HEK293 (cell line): ENCODE measurements at regions not wholly inside any gene's neighbourhood (a gene's known extent, or its start where the extent isn't known, plus 50 kb on each side); places are given as distances from the start of the nearest gene placed in this dataset.

Experiments used
- CTCF ChIA-PET: fragments of 350-600 bp; formaldehyde crosslinking; extraction: SDS; loops from one replicate; lab custom pipeline; 2021; ENCODE audit warnings: antibody characterized with exemption; lab: Yijun Ruan, JAX
- POLR2A ChIA-PET: fragments of 300-600 bp; formaldehyde crosslinking; extraction: SDS; loops from one replicate; lab custom pipeline; 2020; ENCODE audit warnings: antibody characterized with exemption, inconsistent platforms; lab: Yijun Ruan, JAX
- H3K27ac ChIP-seq: fragments of 200-500 bp; sonication (Bioruptor generic); 2 replicates; pipeline ENCODE4 v1.5.1; 2014; ENCODE audit warnings: low read depth, low read length, control low read depth, inconsistent platforms; ENCODE audit errors: extremely low read depth
- H3K36me3 ChIP-seq, 2 experiments: fragments of 200-500 bp in 1 of 2; sonication (Bioruptor generic) in 1 of 2; 1 replicate in 1 of 2; 2 replicates in 1 of 2; pipeline ENCODE4 v1.5.1; 2014 to 2017; ENCODE audit warnings: inconsistent platforms in 2 of 2, low read length in 2 of 2; ENCODE audit not compliant: control insufficient read depth in 2 of 2, insufficient read depth in 1 of 2
- H3K4me1 ChIP-seq: fragments of 200-500 bp; sonication (Bioruptor generic); 2 replicates; pipeline ENCODE4 v1.5.1; 2014; ENCODE audit warnings: mild to moderate bottlenecking, low read length, inconsistent platforms; ENCODE audit not compliant: control insufficient read depth, insufficient read depth
- H3K4me3 ChIP-seq: 2 replicates; pipeline ENCODE4 v1.5.1; 2011; ENCODE audit warnings: low read depth, mild to moderate bottlenecking, control low read depth, low read length, moderate library complexity
- H3K9me3 ChIP-seq: fragments of 200-500 bp; sonication (Bioruptor generic); 2 replicates; pipeline ENCODE4 v1.5.1; 2014; ENCODE audit warnings: low read depth, low read length, inconsistent platforms; ENCODE audit not compliant: control insufficient read depth, insufficient read depth
- EGR2 ChIP-seq: fragments of 450-650 bp; formaldehyde crosslinking; IDR thresholded peaks from 2 replicates; pipeline ENCODE4 v1.5.1; 2016; ENCODE audit warnings: low read depth, missing biosample characterization, missing genetic modification characterization
- FEZF1 ChIP-seq: fragments of 450-650 bp; formaldehyde crosslinking; IDR thresholded peaks from 2 replicates; pipeline ENCODE4 v1.5.1; 2016; ENCODE audit warnings: missing biosample characterization, missing genetic modification characterization
- KLF10 ChIP-seq: fragments of 450-650 bp; IDR thresholded peaks from 2 replicates; pipeline ENCODE4 v1.5.1; 2018; ENCODE audit warnings: missing biosample characterization, mild to moderate bottlenecking, missing genetic modification characterization
- PATZ1 ChIP-seq: fragments of 450-650 bp; formaldehyde crosslinking; IDR thresholded peaks from 2 replicates; pipeline ENCODE4 v1.5.1; 2016; ENCODE audit warnings: missing biosample characterization, missing genetic modification characterization
- REPIN1 ChIP-seq: fragments of 450-650 bp; formaldehyde crosslinking; IDR thresholded peaks from 2 replicates; pipeline ENCODE4 v1.5.1; 2017; ENCODE audit warnings: missing biosample characterization, missing genetic modification characterization, low read depth
- ZBTB10 ChIP-seq: fragments of 450-650 bp; formaldehyde crosslinking; IDR thresholded peaks from 2 replicates; pipeline ENCODE4 v1.5.1; 2016; ENCODE audit warnings: missing biosample characterization, missing genetic modification characterization
- ZBTB11 ChIP-seq: fragments of 450-650 bp; formaldehyde crosslinking; conservative IDR thresholded peaks from 2 replicates; pipeline ENCODE4 v1.5.1; 2016; ENCODE audit warnings: low read depth, missing biosample characterization, missing genetic modification characterization
- ZBTB20 ChIP-seq: fragments of 450-650 bp; formaldehyde crosslinking; IDR thresholded peaks from 2 replicates; pipeline ENCODE4 v1.5.1; 2016; ENCODE audit warnings: missing biosample characterization, missing genetic modification characterization
- ZBTB7A ChIP-seq: fragments of 450-650 bp; formaldehyde crosslinking; IDR thresholded peaks from 2 replicates; pipeline ENCODE4 v1.5.1; 2016; ENCODE audit warnings: low read depth, missing biosample characterization, missing genetic modification characterization
- ZEB2 ChIP-seq: fragments of 450-650 bp; formaldehyde crosslinking; IDR thresholded peaks from 2 replicates; pipeline ENCODE4 v1.5.1; 2016; ENCODE audit warnings: missing biosample characterization, missing genetic modification characterization
- ZNF175 ChIP-seq: fragments of 450-650 bp; formaldehyde crosslinking; IDR thresholded peaks from 2 replicates; pipeline ENCODE4 v1.5.1; 2016; ENCODE audit warnings: missing biosample characterization, missing genetic modification characterization
- ZNF2 ChIP-seq: fragments of 450-650 bp; formaldehyde crosslinking; IDR thresholded peaks from 2 replicates; pipeline ENCODE4 v1.5.1; 2016; ENCODE audit warnings: missing biosample characterization, missing genetic modification characterization
- ZNF223 ChIP-seq: fragments of 450-650 bp; formaldehyde crosslinking; IDR thresholded peaks from 2 replicates; pipeline ENCODE4 v1.5.1; 2016; ENCODE audit warnings: missing biosample characterization, missing genetic modification characterization
- ZNF558 ChIP-seq: fragments of 450-650 bp; formaldehyde crosslinking; IDR thresholded peaks from 2 replicates; pipeline ENCODE4 v1.5.1; 2016; ENCODE audit warnings: missing biosample characterization, missing genetic modification characterization
- ZNF596 ChIP-seq: fragments of 450-650 bp; IDR thresholded peaks from 2 replicates; pipeline ENCODE4 v1.5.0; 2018; ENCODE audit warnings: missing biosample characterization, mild to moderate bottlenecking, missing genetic modification characterization, moderate library complexity
- ZNF600 ChIP-seq: fragments of 450-650 bp; formaldehyde crosslinking; IDR thresholded peaks from 2 replicates; pipeline ENCODE4 v1.5.1; 2016; ENCODE audit warnings: missing biosample characterization, missing genetic modification characterization
- ZNF76 ChIP-seq: fragments of 450-650 bp; formaldehyde crosslinking; IDR thresholded peaks from 2 replicates; pipeline ENCODE4; 2016; ENCODE audit warnings: low read depth, missing biosample characterization, missing genetic modification characterization, borderline replicate concordance
- ZNF768 ChIP-seq: fragments of 450-650 bp; formaldehyde crosslinking; IDR thresholded peaks from 2 replicates; pipeline ENCODE4 v1.5.1; 2018; ENCODE audit warnings: missing biosample characterization, mild to moderate bottlenecking, missing genetic modification characterization
- ZNF837 ChIP-seq: fragments of 450-650 bp; formaldehyde crosslinking; IDR thresholded peaks from 2 replicates; pipeline ENCODE4 v1.5.1; 2016; ENCODE audit warnings: missing biosample characterization, missing genetic modification characterization
- ZSCAN18 ChIP-seq: fragments of 450-650 bp; formaldehyde crosslinking; IDR thresholded peaks from 2 replicates; pipeline ENCODE4 v1.5.1; 2016; ENCODE audit warnings: missing biosample characterization, missing genetic modification characterization
- TF ChIP-seq, protein P1 (sequence below): fragments of 450-650 bp; formaldehyde crosslinking; IDR thresholded peaks from 2 replicates; pipeline ENCODE4 v1.5.1; 2016; ENCODE audit warnings: missing biosample characterization, missing genetic modification characterization

DNA sequence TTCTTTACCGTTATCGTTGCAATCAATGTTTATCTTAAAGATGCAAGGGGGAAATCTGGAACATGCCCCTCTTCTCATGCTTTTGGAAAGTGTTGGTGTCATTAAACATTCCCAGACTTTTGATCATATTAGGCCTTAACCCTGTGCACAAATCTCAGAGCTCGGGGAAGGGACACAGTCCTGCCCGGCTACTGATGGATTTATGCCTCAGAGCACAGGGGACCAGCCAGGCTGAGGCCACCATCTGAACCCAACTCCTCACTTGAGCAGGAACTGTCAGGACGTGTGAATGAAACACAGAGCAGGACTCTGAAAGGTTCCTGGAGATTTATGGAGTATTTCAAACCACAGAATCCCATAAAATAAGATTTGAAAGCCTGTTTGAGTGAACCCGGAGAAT is 132.0 kb upstream of the CXCL12 start:
- Histone ChIP-seq H3K4me3 (no peak overlapping the region), H3K4me1 (no peaks in the 10 kb centered on the region; the same call in 1 of the 2 replicates), H3K36me3 (no peaks in the 10 kb centered on the region), H3K9me3 (no peaks in the 10 kb centered on the region), H3K27ac (no peak overlapping the region; the same call in 1 of the 2 replicates)
- POLR2A ChIA-PET = no interaction called here
- CTCF ChIA-PET = interaction anchor here (0.6 to 1.7 kb wide), 3 partner anchors 13 to 325 kb away, joined by 3 to 4 read pairs (median 3); no protein-coding TSS in a partner anchor
- TF ChIP-seq EGR2 (no peak), KLF10 (tag by site-specific recombination) (no peak), ZBTB20 (no peak), ZNF2 (no peak), ZNF837 (tag by site-specific recombination) (no peak), ZNF768 (tag by site-specific recombination) (no peak), ZNF175 (no peak), ZNF558 (no peak), ZNF600 (tag by site-specific recombination) (no peak), ZBTB10 (tag by site-specific recombination) (no peak), ZNF76 (tag by site-specific recombination) (no peak), ZBTB7A (tag by site-specific recombination) (no peak), REPIN1 (tag by site-specific recombination) (no peak), FEZF1 (tag by site-specific recombination) (no peak), ZBTB11 (tag by site-specific recombination) (no peak), PATZ1 (tag by site-specific recombination) (no peak), ZNF223 (tag by site-specific recombination) (no peak), ZNF596 (tag by site-specific recombination) (no peak), ZEB2 (no peak)

GRCh38 chr10:44517635-44518034 is 132.7 kb upstream of the CXCL12 start:
- no peak overlapping the region for H3K4me3 ChIP-seq
- H3K9me3 ChIP-seq = no peaks in the 10 kb centered on the region
- no peak overlapping the region; the same call in 1 of the 2 replicates for H3K27ac ChIP-seq
- POLR2A ChIA-PET = no interaction called here
- H3K4me1 ChIP-seq = no peaks in the 10 kb centered on the region; the same call in 1 of the 2 replicates
- CTCF ChIA-PET = interaction anchor here (0.6 to 1.7 kb wide), 8 partner anchors 8 to 430 kb away, joined by 3 to 7 read pairs (median 4); no protein-coding TSS in a partner anchor
- H3K36me3 ChIP-seq = no peaks in the 10 kb centered on the region
- TF ChIP-seq, protein P1, sequence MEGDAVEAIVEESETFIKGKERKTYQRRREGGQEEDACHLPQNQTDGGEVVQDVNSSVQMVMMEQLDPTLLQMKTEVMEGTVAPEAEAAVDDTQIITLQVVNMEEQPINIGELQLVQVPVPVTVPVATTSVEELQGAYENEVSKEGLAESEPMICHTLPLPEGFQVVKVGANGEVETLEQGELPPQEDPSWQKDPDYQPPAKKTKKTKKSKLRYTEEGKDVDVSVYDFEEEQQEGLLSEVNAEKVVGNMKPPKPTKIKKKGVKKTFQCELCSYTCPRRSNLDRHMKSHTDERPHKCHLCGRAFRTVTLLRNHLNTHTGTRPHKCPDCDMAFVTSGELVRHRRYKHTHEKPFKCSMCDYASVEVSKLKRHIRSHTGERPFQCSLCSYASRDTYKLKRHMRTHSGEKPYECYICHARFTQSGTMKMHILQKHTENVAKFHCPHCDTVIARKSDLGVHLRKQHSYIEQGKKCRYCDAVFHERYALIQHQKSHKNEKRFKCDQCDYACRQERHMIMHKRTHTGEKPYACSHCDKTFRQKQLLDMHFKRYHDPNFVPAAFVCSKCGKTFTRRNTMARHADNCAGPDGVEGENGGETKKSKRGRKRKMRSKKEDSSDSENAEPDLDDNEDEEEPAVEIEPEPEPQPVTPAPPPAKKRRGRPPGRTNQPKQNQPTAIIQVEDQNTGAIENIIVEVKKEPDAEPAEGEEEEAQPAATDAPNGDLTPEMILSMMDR = peak; percentile 32; the same call in 1 of the 2 replicates
- no peak for TF ChIP-seq ZSCAN18 (tag by site-specific recombination)
